Cardiac muscle cell (in vitro differentiated cells and primary cell): ENCODE measurements at regions not wholly inside any gene's neighbourhood (a gene's known extent, or its start where the extent isn't known, plus 50 kb on each side); places are given as distances from the start of the nearest gene placed in this dataset.

ENCODE experiments used
- DNase-seq, 2 donors: peaks; one replicate each; pipeline versions ENCODE4 v3.0.0 to v3.0.0-alpha.2; 2010 to 2017; ENCODE audit warnings: low read depth in 1 of 2, low spot score in 1 of 2
- H3K27ac ChIP-seq: fragments of 200-600 bp; sonication (generic); 2 replicates; pipeline ENCODE4 v1.5.1; 2016
- H3K27me3 ChIP-seq: fragments of 200-600 bp; sonication (generic); 2 replicates; pipeline ENCODE4 v1.6.0; 2016; ENCODE audit warnings: control low read depth
- H3K36me3 ChIP-seq: fragments of 200-600 bp; sonication (generic); 2 replicates; pipeline ENCODE4 v1.5.1; 2016; ENCODE audit warnings: control low read depth
- H3K4me1 ChIP-seq: fragments of 200-600 bp; sonication (generic); 2 replicates; pipeline ENCODE4 v1.8.1; 2017; ENCODE audit warnings: low read depth, mild to moderate bottlenecking, mixed run types
- H3K4me3 ChIP-seq: fragments of 200-600 bp; sonication (generic); 2 replicates; pipeline ENCODE4 v1.5.1; 2016; ENCODE audit warnings: mild to moderate bottlenecking
- H3K9me3 ChIP-seq: fragments of 200-600 bp; sonication (generic); 2 replicates; pipeline ENCODE4 v1.5.1; 2017; ENCODE audit warnings: low read depth, mild to moderate bottlenecking, control low read depth
- TF ChIP-seq, protein P1 (sequence below): IDR thresholded peaks from 2 replicates; pipeline ENCODE4 v1.5.1; 2012; ENCODE audit warnings: low read depth, mild to moderate bottlenecking, low read length

DNA sequence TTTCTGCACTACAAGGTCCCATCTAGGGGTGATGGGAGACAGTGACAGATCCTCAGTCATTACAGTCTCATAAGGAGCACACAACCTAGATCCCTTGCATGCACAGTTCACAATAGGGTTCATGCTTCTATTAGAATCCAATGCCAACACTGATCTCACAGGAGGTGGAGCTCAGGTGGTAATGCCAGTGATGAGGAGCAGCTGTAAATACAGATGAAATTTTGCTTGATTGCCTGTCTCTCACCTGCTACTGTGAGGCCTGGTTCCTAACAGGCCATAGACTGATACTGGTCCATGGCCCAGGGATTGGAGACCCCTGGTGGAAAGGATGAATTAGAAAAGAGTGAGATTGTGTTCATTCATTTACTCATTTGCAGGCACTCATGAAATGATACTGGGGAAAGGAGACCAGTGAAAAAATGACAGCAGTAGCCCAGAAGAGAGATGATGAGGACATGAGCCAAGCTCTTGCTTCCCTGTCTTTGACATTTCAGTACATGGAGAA is 251.6 kb upstream of the DUSP10 start:
- H3K4me1 ChIP-seq = no peaks in the 10 kb centered on the region
- no peaks in the 10 kb centered on the region for H3K9me3 ChIP-seq
- no peaks in the 10 kb centered on the region for H3K36me3 ChIP-seq
- H3K4me3 ChIP-seq = no peak overlapping the region
- TF ChIP-seq, protein P1, sequence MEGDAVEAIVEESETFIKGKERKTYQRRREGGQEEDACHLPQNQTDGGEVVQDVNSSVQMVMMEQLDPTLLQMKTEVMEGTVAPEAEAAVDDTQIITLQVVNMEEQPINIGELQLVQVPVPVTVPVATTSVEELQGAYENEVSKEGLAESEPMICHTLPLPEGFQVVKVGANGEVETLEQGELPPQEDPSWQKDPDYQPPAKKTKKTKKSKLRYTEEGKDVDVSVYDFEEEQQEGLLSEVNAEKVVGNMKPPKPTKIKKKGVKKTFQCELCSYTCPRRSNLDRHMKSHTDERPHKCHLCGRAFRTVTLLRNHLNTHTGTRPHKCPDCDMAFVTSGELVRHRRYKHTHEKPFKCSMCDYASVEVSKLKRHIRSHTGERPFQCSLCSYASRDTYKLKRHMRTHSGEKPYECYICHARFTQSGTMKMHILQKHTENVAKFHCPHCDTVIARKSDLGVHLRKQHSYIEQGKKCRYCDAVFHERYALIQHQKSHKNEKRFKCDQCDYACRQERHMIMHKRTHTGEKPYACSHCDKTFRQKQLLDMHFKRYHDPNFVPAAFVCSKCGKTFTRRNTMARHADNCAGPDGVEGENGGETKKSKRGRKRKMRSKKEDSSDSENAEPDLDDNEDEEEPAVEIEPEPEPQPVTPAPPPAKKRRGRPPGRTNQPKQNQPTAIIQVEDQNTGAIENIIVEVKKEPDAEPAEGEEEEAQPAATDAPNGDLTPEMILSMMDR = no peak
- H3K27ac ChIP-seq = no peak overlapping the region
- H3K27me3 ChIP-seq = no peaks in the 10 kb centered on the region
- no peak for DNase-seq

DNA sequence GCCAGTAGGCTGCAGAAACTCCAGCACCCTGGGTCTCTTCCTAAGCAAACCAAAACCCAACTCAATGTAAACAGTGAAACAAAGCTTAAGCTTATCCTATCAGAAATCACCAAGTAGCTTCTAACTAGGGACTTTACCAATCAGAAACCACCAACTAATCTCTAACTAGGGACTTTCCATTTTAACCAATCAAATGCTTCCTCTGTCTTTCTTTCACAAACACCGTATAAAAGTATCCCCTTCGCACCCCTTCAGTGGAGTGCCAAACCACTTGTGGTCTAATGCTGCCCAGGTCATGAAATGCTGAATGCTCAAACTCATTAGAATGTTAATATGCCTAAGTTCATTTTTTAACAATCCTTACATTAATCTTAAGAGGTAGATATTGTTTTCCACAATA is 250.5 kb upstream of the DUSP10 start:
- TF ChIP-seq, protein P1 = no peak
- no peaks in the 10 kb centered on the region for H3K4me1 ChIP-seq
- H3K4me3 ChIP-seq = no peak overlapping the region

DNA sequence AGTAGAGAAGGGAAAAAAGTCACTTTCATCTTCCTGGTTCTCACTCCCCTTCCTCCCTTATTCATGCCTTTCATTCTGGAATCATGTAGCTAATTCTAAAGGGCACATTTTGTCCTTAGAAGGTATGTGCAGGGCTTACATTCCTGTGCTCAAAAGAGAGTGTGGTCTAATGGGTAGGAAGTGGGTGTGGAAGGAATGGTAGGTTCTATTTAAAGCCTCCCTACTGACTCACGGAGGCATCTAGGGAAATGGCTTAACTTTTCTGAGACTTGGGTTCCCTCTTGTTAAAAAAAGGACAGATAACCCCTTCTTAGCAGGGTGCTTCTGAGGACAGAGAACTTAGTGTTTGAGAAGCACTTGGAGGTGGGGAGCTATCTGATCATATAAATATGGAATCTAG is 249.3 kb upstream of the DUSP10 start:
- Histone ChIP-seq H3K27ac (no peak overlapping the region), H3K9me3 (no peaks in the 10 kb centered on the region), H3K36me3 (no peaks in the 10 kb centered on the region), H3K4me1 (no peaks in the 10 kb centered on the region), H3K4me3 (no peak overlapping the region), H3K27me3 (no peaks in the 10 kb centered on the region)
- DNase-seq = peak in 1 of 2 donors; percentile 43
- TF ChIP-seq, protein P1 = no peak

More for the DNA sequence above, 250.5 kb upstream of the DUSP10 start:
- no peaks in the 10 kb centered on the region for H3K27me3 ChIP-seq
- no peak for DNase-seq
- no peak overlapping the region for H3K27ac ChIP-seq
- H3K36me3 ChIP-seq = no peaks in the 10 kb centered on the region
- no peaks in the 10 kb centered on the region for H3K9me3 ChIP-seq

DNA sequence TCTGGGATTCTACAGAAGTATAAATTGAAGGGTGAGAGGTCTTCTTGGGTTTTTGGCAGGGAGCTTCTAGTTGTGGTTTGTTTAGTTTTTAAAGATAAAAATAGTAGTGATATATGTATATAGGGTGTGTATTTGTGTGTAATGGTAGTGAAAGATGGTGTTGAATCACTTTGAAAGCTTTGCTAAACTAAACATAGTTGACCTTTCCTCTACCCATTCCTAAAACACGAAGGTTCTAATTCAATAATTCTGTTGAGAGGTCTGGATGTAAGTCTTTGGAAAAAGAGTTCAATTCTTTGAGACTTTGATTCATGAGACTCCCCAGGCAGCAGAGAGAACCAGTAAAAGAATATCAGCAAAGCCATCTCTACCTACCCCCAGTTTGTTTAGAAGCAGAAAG is 247.9 kb upstream of the DUSP10 start:
- Histone ChIP-seq H3K9me3 (no peaks in the 10 kb centered on the region), H3K36me3 (no peaks in the 10 kb centered on the region)

DNA sequence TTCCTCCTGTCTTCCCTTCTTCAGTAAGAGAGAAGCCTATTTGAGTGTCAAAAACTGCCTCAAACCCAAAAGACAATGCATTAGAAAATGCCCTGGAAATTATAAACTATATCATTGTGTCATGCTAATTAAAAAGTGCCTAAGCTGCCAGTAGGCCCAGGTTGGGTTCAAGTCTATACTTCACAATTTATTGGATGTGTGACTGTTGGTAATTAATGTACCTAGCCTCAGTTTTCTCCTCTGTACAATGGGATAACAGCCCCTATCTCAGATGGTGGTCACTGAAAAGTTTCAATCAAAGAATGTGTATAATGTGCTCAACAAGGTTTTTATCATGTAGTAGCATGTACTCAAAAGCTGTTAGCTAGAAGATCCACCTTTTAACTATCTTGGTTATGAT is 246.9 kb upstream of the DUSP10 start:
- Histone ChIP-seq H3K27me3 (no peaks in the 10 kb centered on the region), H3K4me3 (no peak overlapping the region), H3K9me3 (no peaks in the 10 kb centered on the region), H3K36me3 (no peaks in the 10 kb centered on the region), H3K27ac (no peak overlapping the region), H3K4me1 (no peaks in the 10 kb centered on the region)
- TF ChIP-seq, protein P1 = no peak
- DNase-seq = no peak

More for the DNA sequence above, 247.9 kb upstream of the DUSP10 start:
- TF ChIP-seq, protein P1 = no peak
- no peak overlapping the region for H3K27ac ChIP-seq
- H3K4me1 ChIP-seq = no peaks in the 10 kb centered on the region
- H3K4me3 ChIP-seq = no peak overlapping the region
- no peaks in the 10 kb centered on the region for H3K27me3 ChIP-seq
- DNase-seq = no peak
